HG03571 (cell line): ENCODE measurements at regions not wholly inside any gene's neighbourhood (a gene's known extent, or its start where the extent isn't known, plus 50 kb on each side); places are given as distances from the start of the nearest gene placed in this dataset.

ENCODE experiments used
- ATAC-seq: cut with Tn5 transposase; IDR thresholded peaks from one replicate; pipeline ENCODE4 v1.9.1; 2021; ENCODE audit not compliant: unreplicated experiment

- ATAC-seq = no peak
These were observed 245.8 kb downstream of the TMX3 start for GRCh38 chr18:68469049-68469625.

GRCh38 chr18:68467957-68468356 lies 247.0 kb downstream of the TMX3 start:
- ATAC-seq = no peak

- no peak for ATAC-seq
These were observed 247.6 kb downstream of the TMX3 start for GRCh38 chr18:68467329-68467728.

- no peak for ATAC-seq
These were observed 248.2 kb downstream of the TMX3 start for GRCh38 chr18:68466672-68467071.

GRCh38 chr18:68462766-68463165 lies 252.1 kb downstream of the TMX3 start:
- ATAC-seq = no peak

- ATAC-seq = no peak
These were observed 252.8 kb downstream of the TMX3 start for GRCh38 chr18:68462148-68462547.

- ATAC-seq = no peak
These were observed 253.4 kb downstream of the TMX3 start for GRCh38 chr18:68461481-68462018.

- no peak for ATAC-seq
These were observed 254.9 kb downstream of the TMX3 start for GRCh38 chr18:68459968-68460367.

- ATAC-seq = no peak
These were observed 257.9 kb downstream of the TMX3 start for GRCh38 chr18:68456985-68457384.

GRCh38 chr18:68455229-68455603 lies 259.7 kb downstream of the TMX3 start:
- no peak for ATAC-seq

- no peak for ATAC-seq
These were observed 260.2 kb downstream of the TMX3 start for GRCh38 chr18:68454511-68455228.

GRCh38 chr18:68449292-68449691 lies 265.6 kb downstream of the TMX3 start:
- ATAC-seq = no peak

GRCh38 chr18:68448736-68449135 lies 266.2 kb downstream of the TMX3 start:
- ATAC-seq = no peak

GRCh38 chr18:68447286-68447685 lies 267.6 kb downstream of the TMX3 start:
- ATAC-seq = no peak

- no peak for ATAC-seq
These were observed 269.1 kb downstream of the TMX3 start for GRCh38 chr18:68445668-68446426.

- ATAC-seq = no peak
These were observed 269.8 kb downstream of the TMX3 start for GRCh38 chr18:68445136-68445535.

GRCh38 chr18:68441241-68441640 lies 273.7 kb downstream of the TMX3 start:
- no peak for ATAC-seq

GRCh38 chr18:68440433-68440832 lies 274.5 kb downstream of the TMX3 start:
- no peak for ATAC-seq

- ATAC-seq = no peak
These were observed 275.3 kb downstream of the TMX3 start for GRCh38 chr18:68439642-68440041.

- no peak for ATAC-seq
These were observed 275.9 kb downstream of the TMX3 start for GRCh38 chr18:68438983-68439382.

GRCh38 chr18:68438536-68438935 lies 276.4 kb downstream of the TMX3 start:
- no peak for ATAC-seq

- ATAC-seq = no peak
These were observed 278.4 kb downstream of the TMX3 start for GRCh38 chr18:68436485-68436884.
